CD14-positive monocyte (primary cell): ENCODE measurements at regions not wholly inside any gene's neighbourhood (a gene's known extent, or its start where the extent isn't known, plus 50 kb on each side); places are given as distances from the start of the nearest gene placed in this dataset.

Source experiments
- DNase-seq, 3 donors: peaks; one replicate each; pipeline ENCODE4 v3.0.0-alpha.2; 2011 to 2022
- H2AFZ ChIP-seq: 2 replicates; pipeline ENCODE4 v1.6.0; 2012; ENCODE audit warnings: mild to moderate bottlenecking, low read depth, low read length, inconsistent platforms; ENCODE audit not compliant: insufficient read depth, poor library complexity, severe bottlenecking
- H3K27ac ChIP-seq, 2 donors: 1 replicate in 1 of 2; 2 replicates in 1 of 2; pipeline ENCODE4 v1.5.1; 2012 to 2013; ENCODE audit warnings: low read length in 2 of 2, control low read depth in 1 of 2, inconsistent platforms in 1 of 2, low read depth in 1 of 2, mild to moderate bottlenecking in 1 of 2
- H3K27me3 ChIP-seq, 2 donors: one replicate each; pipeline versions ENCODE4 v1.6.0 to v1.6.1; 2011 to 2013; ENCODE audit warnings: low read length in 2 of 2; ENCODE audit not compliant: control insufficient read depth in 2 of 2, insufficient read depth in 2 of 2
- H3K36me3 ChIP-seq, 2 donors: replicated peaks in 1 of 2; 1 replicate in 1 of 2; 2 replicates in 1 of 2; pipeline versions ENCODE4 v1.5.1 to v1.6.1; 2012 to 2013; ENCODE audit warnings: low read length in 2 of 2, control low read depth in 1 of 2, inconsistent platforms in 1 of 2, mild to moderate bottlenecking in 1 of 2; ENCODE audit not compliant: insufficient read depth in 2 of 2, control insufficient read depth in 1 of 2
- H3K4me1 ChIP-seq, 2 donors: 1 replicate in 1 of 2; 2 replicates in 1 of 2; pipeline versions ENCODE4 v1.5.1 to v1.6.1; 2012 to 2013; ENCODE audit warnings: low read length in 2 of 2, control low read depth in 1 of 2, inconsistent platforms in 1 of 2, mild to moderate bottlenecking in 1 of 2, moderate library complexity in 1 of 2; ENCODE audit not compliant: insufficient read depth in 2 of 2, control insufficient read depth in 1 of 2
- H3K4me2 ChIP-seq: replicated peaks from 2 replicates; pipeline ENCODE3; 2012; ENCODE audit warnings: low read length, moderate library complexity, mild to moderate bottlenecking; ENCODE audit not compliant: poor library complexity, severe bottlenecking; ENCODE audit errors: extremely low read depth
- H3K4me3 ChIP-seq, 3 experiments: fragments of 200-600 bp in 1 of 3; sonication (generic) in 1 of 3; replicated peaks in 1 of 3; 1 replicate in 2 of 3; 2 replicates in 1 of 3; pipeline ENCODE4 v1.5.1; 2011 to 2013; ENCODE audit warnings: low read length in 3 of 3, mild to moderate bottlenecking in 3 of 3, control low read depth in 2 of 3, low read depth in 2 of 3, inconsistent platforms in 1 of 3, moderate library complexity in 1 of 3
- H3K79me2 ChIP-seq: 2 replicates; pipeline ENCODE4 v1.6.0; 2012; ENCODE audit warnings: mild to moderate bottlenecking, control low read depth, inconsistent platforms, low read length, moderate library complexity; ENCODE audit not compliant: insufficient read depth
- H3K9ac ChIP-seq: 2 replicates; pipeline ENCODE4 v1.6.0; 2017; ENCODE audit warnings: low read length, mild to moderate bottlenecking; ENCODE audit not compliant: insufficient read depth, poor library complexity, severe bottlenecking
- H3K9me3 ChIP-seq, 2 donors: replicated peaks in 1 of 2; 1 replicate in 1 of 2; 2 replicates in 1 of 2; pipeline versions ENCODE4 v1.5.1 to v1.6.1; 2012 to 2013; ENCODE audit warnings: low read length in 2 of 2, control low read depth in 1 of 2; ENCODE audit not compliant: control insufficient read depth in 1 of 2, insufficient read depth in 1 of 2
- H4K20me1 ChIP-seq: 2 replicates; pipeline ENCODE4 v1.6.0; 2012; ENCODE audit warnings: mild to moderate bottlenecking, low read length, control low read depth, moderate library complexity; ENCODE audit not compliant: insufficient read depth
- H3K27ac Mint-ChIP-seq, 7 donors: one replicate each; pipeline ENCODE4 v1.8.0; 2020; ENCODE audit warnings: mild to moderate bottlenecking in 7 of 7, mixed read lengths in 7 of 7, moderate library complexity in 6 of 7, inconsistent platforms in 2 of 7
- H3K27me3 Mint-ChIP-seq, 3 donors: one replicate each; pipeline ENCODE4 v1.8.0; 2021 to 2022; ENCODE audit warnings: low read depth in 3 of 3, mild to moderate bottlenecking in 3 of 3, mixed read lengths in 3 of 3, moderate library complexity in 3 of 3, inconsistent platforms in 1 of 3
- H3K36me3 Mint-ChIP-seq, 2 donors: one replicate each; pipeline ENCODE4 v1.8.0; 2020; ENCODE audit warnings: mixed read lengths in 2 of 2, inconsistent platforms in 1 of 2, mild to moderate bottlenecking in 1 of 2
- H3K4me1 Mint-ChIP-seq: one replicate; pipeline ENCODE4 v1.8.0; 2020; ENCODE audit warnings: mild to moderate bottlenecking, mixed read lengths
- H3K4me3 Mint-ChIP-seq, 2 donors: one replicate each; pipeline ENCODE4 v1.8.0; 2020; ENCODE audit warnings: mild to moderate bottlenecking in 2 of 2, mixed read lengths in 2 of 2, moderate library complexity in 1 of 2
- H3K9me3 Mint-ChIP-seq, 7 donors: one replicate each; pipeline ENCODE4 v1.8.0; 2020 to 2022; ENCODE audit warnings: mixed read lengths in 7 of 7, mild to moderate bottlenecking in 6 of 7, moderate library complexity in 6 of 7, inconsistent platforms in 2 of 7
- CTCF ChIP-seq: fragments of 200-600 bp; IDR thresholded peaks from one replicate; pipeline ENCODE4 v1.8.0; 2022; ENCODE audit warnings: antibody characterized with exemption, mild to moderate bottlenecking
- WGBS: methylation state at CpG from one replicate; pipeline ENCODE4 v1.1.5; 2013; ENCODE audit warnings: missing lambda C conversion rate; ENCODE audit not compliant: insufficient coverage; 5-methylcytosine and 5-hydroxymethylcytosine counted together
- intact Hi-C, 2 donors: fragments of 100-400 bp; cut with micrococcal nuclease; formaldehyde crosslinking; loops; one replicate each; pipeline versions ENCODE4 v1.15.0 to v1.15.1; 2023

GRCh38 chr3:34547297-34547920, 749.0 kb downstream of the PDCD6IP start:
- Histone ChIP-seq H3K79me2 (no peaks in the 10 kb centered on the region), H3K4me2 (no peak overlapping the region), H4K20me1 (no peaks in the 10 kb centered on the region), H3K9me3 (peaks cover 0 to 4% of the 10 kb centered on the region in 2 donors), H2AFZ (no peak overlapping the region), H3K36me3 (no peaks in the 10 kb centered on the region), H3K27ac (no peak overlapping the region), H3K27me3 (no peaks in the 10 kb centered on the region), H3K9ac (no peak overlapping the region), H3K4me3 (no peak overlapping the region), H3K4me1 (peaks cover 10% of the 10 kb centered on the region in 2 donors)
- WGBS, result no CpG with 5 or more reads among the region's 2 CpGs
- Mint-ChIP-seq H3K4me1 (peaks cover 19% of the 10 kb centered on the region), H3K4me3 (no peak overlapping the region), H3K9me3 (peaks cover 0 to 6% (median 2%) of the 10 kb centered on the region in 7 donors), H3K27me3 (no peaks in the 10 kb centered on the region), H3K27ac (no peak overlapping the region), H3K36me3 (no peaks in the 10 kb centered on the region)
- intact Hi-C loops, result no loop called here
- no peak for TF ChIP-seq CTCF
- no peak for DNase-seq

GRCh38 chr3:34567266-34567665, 768.8 kb downstream of the PDCD6IP start:
- no peak for DNase-seq
- Mint-ChIP-seq H3K36me3 (no peaks in the 10 kb centered on the region), H3K27me3 (no peaks in the 10 kb centered on the region), H3K27ac (no peak overlapping the region), H3K9me3 (peaks cover 0 to 9% (median 2%) of the 10 kb centered on the region in 7 donors), H3K4me3 (no peak overlapping the region), H3K4me1 (no peaks in the 10 kb centered on the region)
- H3K9ac ChIP-seq, result no peak overlapping the region
- H4K20me1 ChIP-seq, result no peaks in the 10 kb centered on the region
- H3K9me3 ChIP-seq, result no peaks in the 10 kb centered on the region
- H2AFZ ChIP-seq, result no peak overlapping the region
- H3K36me3 ChIP-seq, result no peaks in the 10 kb centered on the region
- H3K79me2 ChIP-seq, result no peaks in the 10 kb centered on the region
- intact Hi-C loops, result no loop called here
- WGBS, result no CpG with 5 or more reads among the region's 1 CpG
- no peak overlapping the region for H3K27ac ChIP-seq
- H3K4me2 ChIP-seq, result no peak overlapping the region
- no peak for TF ChIP-seq CTCF
- no peak overlapping the region for H3K4me3 ChIP-seq
- no peaks in the 10 kb centered on the region for H3K27me3 ChIP-seq
- H3K4me1 ChIP-seq, result no peaks in the 10 kb centered on the region
